Panc1 (cell line): ENCODE measurements at regions not wholly inside any gene's neighbourhood (a gene's known extent, or its start where the extent isn't known, plus 50 kb on each side); places are given as distances from the start of the nearest gene placed in this dataset.

Source experiments
- ATAC-seq: fragments of 200-7000 bp; cut with Tn5 transposase; 2 replicates; pipeline ENCODE4 v1.9.1; 2020; ENCODE audit warnings: mild to moderate bottlenecking, moderate library complexity
- BruUV-seq: library from RNA; stranded (reverse); fragments of 400-500 nt; replicated peaks from 2 replicates; lab custom pipeline; 2021; lab: Mats Ljungman, UMichigan
- CTCF ChIA-PET: fragments of 300-600 bp; sonication (Branson Sonifier 250); formaldehyde crosslinking; loops from one replicate; lab custom pipeline; 2022; ENCODE audit warnings: antibody characterized with exemption; lab: Charles Lee
- POLR2A ChIA-PET: fragments of 300-600 bp; sonication (Branson Sonifier 250); formaldehyde crosslinking; loops from one replicate; lab custom pipeline; 2022; ENCODE audit warnings: antibody characterized with exemption; lab: Charles Lee
- DNase-seq: peaks from one replicate; pipeline ENCODE4 v3.0.0-alpha.2; 2010; ENCODE audit warnings: low read depth, low spot score
- H3K27ac ChIP-seq: 2 replicates; pipeline ENCODE4 v1.5.1; 2011; ENCODE audit warnings: mild to moderate bottlenecking, low read length, inconsistent platforms
- H3K27me3 ChIP-seq: fragments of 200-500 bp; sonication (Bioruptor generic); 2 replicates; pipeline ENCODE4 v1.6.0; 2014; ENCODE audit warnings: low read length, inconsistent platforms; ENCODE audit not compliant: control insufficient read depth, insufficient read depth
- H3K36me3 ChIP-seq: fragments of 200-500 bp; sonication (Bioruptor generic); 2 replicates; pipeline ENCODE4 v1.5.1; 2014; ENCODE audit warnings: inconsistent platforms, mild to moderate bottlenecking, low read length, moderate library complexity; ENCODE audit not compliant: control insufficient read depth, insufficient read depth
- H3K4me1 ChIP-seq: 2 replicates; pipeline ENCODE4 v1.5.1; 2011; ENCODE audit warnings: inconsistent platforms, mild to moderate bottlenecking, low read length, moderate library complexity; ENCODE audit not compliant: control insufficient read depth, insufficient read depth
- H3K4me3 ChIP-seq, 2 experiments: 2 replicates each; pipeline ENCODE4 v1.5.1; 2011 to 2012; ENCODE audit warnings: low read depth in 2 of 2, low read length in 2 of 2, mild to moderate bottlenecking in 2 of 2, inconsistent platforms in 1 of 2, moderate library complexity in 1 of 2
- H3K9me3 ChIP-seq: fragments of 200-500 bp; sonication (Bioruptor generic); 2 replicates; pipeline ENCODE4 v1.5.1; 2014; ENCODE audit warnings: low read depth, mild to moderate bottlenecking, inconsistent platforms, low read length, moderate library complexity; ENCODE audit not compliant: control insufficient read depth, insufficient read depth
- POLR2AphosphoS5 ChIP-seq: IDR thresholded peaks from 2 replicates; pipeline ENCODE4 v1.6.1; 2012; ENCODE audit warnings: mild to moderate bottlenecking, low read depth, low read length, moderate library complexity
- SIN3A ChIP-seq: IDR thresholded peaks from 2 replicates; pipeline ENCODE4 v1.6.1; 2012; ENCODE audit warnings: low read depth, mild to moderate bottlenecking, low read length, moderate library complexity, borderline replicate concordance; ENCODE audit not compliant: insufficient read depth
- TCF7L2 ChIP-seq: IDR thresholded peaks from 2 replicates; pipeline ENCODE4 v1.6.1; 2011; ENCODE audit warnings: mild to moderate bottlenecking, low read depth, low read length, inconsistent platforms
- in situ Hi-C: cut with HindIII; loops from 2 replicates; pipeline ENCODE4 v1.10.0; 2016; ENCODE audit warnings: low sequenced_read_pairs, low pct_unique_long_range_greater_than_20kb
- intact Hi-C: fragments of 100-400 bp; cut with micrococcal nuclease; formaldehyde crosslinking; loops from one replicate; pipeline ENCODE4 v1.10.0; 2022; ENCODE audit not compliant: unreplicated experiment
- TF ChIP-seq, protein P1 (sequence below), 2 experiments: IDR thresholded peaks; 2 replicates each; pipeline ENCODE4 v1.6.1; 2011 to 2012; ENCODE audit warnings: low read depth in 2 of 2, control low read depth in 1 of 2, low read length in 1 of 2, mild to moderate bottlenecking in 1 of 2, moderate library complexity in 1 of 2; ENCODE audit not compliant: insufficient read depth in 1 of 2
- TF ChIP-seq, protein P2 (sequence below): fragments of 450-650 bp; IDR thresholded peaks from 2 replicates; pipeline ENCODE4 v1.5.1; 2017; ENCODE audit warnings: mild to moderate bottlenecking

DNA sequence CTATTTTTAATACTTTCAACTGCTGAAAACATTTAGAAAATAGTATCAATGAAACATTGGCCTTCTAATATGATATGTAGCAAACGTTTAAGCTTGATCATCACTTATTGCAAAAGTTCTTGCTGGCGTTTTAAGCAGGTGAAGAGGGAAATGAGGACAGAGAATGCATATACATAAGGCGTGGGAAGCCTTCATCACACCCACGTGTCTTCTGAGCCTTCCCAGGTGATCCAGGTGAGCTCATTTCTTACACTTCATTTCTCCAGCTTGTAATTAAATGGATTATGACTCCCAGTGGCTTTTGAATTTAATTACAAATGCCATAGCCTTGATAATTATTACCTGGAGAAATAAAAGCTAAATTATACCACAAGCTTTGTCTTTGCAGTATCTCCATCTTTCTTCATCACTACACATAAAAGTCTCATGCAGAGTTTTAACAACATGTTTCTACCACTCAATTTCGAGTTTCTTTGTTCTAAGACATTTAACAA, 1973.8 kb downstream of the MRPL39 start:
- no peak for TF ChIP-seq TCF7L2
- TF ChIP-seq, protein P1, sequence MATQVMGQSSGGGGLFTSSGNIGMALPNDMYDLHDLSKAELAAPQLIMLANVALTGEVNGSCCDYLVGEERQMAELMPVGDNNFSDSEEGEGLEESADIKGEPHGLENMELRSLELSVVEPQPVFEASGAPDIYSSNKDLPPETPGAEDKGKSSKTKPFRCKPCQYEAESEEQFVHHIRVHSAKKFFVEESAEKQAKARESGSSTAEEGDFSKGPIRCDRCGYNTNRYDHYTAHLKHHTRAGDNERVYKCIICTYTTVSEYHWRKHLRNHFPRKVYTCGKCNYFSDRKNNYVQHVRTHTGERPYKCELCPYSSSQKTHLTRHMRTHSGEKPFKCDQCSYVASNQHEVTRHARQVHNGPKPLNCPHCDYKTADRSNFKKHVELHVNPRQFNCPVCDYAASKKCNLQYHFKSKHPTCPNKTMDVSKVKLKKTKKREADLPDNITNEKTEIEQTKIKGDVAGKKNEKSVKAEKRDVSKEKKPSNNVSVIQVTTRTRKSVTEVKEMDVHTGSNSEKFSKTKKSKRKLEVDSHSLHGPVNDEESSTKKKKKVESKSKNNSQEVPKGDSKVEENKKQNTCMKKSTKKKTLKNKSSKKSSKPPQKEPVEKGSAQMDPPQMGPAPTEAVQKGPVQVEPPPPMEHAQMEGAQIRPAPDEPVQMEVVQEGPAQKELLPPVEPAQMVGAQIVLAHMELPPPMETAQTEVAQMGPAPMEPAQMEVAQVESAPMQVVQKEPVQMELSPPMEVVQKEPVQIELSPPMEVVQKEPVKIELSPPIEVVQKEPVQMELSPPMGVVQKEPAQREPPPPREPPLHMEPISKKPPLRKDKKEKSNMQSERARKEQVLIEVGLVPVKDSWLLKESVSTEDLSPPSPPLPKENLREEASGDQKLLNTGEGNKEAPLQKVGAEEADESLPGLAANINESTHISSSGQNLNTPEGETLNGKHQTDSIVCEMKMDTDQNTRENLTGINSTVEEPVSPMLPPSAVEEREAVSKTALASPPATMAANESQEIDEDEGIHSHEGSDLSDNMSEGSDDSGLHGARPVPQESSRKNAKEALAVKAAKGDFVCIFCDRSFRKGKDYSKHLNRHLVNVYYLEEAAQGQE (IDR thresholded peaks at IDR 0.05; ENCODE audit: insufficient read depth in 1 of 2, low read depth in 2 of 2, low read length in 1 of 2): no peak
- TF ChIP-seq, protein P2, sequence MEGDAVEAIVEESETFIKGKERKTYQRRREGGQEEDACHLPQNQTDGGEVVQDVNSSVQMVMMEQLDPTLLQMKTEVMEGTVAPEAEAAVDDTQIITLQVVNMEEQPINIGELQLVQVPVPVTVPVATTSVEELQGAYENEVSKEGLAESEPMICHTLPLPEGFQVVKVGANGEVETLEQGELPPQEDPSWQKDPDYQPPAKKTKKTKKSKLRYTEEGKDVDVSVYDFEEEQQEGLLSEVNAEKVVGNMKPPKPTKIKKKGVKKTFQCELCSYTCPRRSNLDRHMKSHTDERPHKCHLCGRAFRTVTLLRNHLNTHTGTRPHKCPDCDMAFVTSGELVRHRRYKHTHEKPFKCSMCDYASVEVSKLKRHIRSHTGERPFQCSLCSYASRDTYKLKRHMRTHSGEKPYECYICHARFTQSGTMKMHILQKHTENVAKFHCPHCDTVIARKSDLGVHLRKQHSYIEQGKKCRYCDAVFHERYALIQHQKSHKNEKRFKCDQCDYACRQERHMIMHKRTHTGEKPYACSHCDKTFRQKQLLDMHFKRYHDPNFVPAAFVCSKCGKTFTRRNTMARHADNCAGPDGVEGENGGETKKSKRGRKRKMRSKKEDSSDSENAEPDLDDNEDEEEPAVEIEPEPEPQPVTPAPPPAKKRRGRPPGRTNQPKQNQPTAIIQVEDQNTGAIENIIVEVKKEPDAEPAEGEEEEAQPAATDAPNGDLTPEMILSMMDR: no peak
- TF ChIP-seq POLR2AphosphoS5: no peak
- no peak for TF ChIP-seq SIN3A
- POLR2A ChIA-PET: no interaction called here
- no TSS peak for BruUV-seq

DNA sequence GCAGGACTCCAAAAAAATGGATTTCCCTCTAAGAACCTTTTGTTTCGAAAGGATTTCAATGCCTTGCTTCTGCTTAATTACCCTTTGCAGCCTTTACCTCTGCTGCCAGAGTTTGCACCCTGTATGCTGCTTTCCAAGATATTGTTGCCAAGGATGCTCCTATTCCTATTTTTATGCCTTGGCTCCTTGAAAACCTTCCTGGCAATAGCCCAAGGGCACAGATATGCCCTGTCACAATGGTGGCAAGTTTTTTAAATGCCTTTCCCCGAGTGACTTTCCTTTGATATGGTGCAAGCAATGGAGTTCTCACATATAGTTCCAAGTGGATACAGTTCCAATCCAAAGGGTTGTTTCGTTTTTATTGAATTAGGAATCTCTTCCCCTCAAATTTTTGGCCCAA, 1983.0 kb downstream of the MRPL39 start:
- no peak for DNase-seq
- no TSS peak for BruUV-seq
- Histone ChIP-seq H3K27ac (no peak overlapping the region), H3K27me3 (no peaks in the 10 kb centered on the region), H3K9me3 (no peaks in the 10 kb centered on the region), H3K4me1 (no peaks in the 10 kb centered on the region), H3K4me3 (no peak overlapping the region), H3K36me3 (no peaks in the 10 kb centered on the region)
- POLR2A ChIA-PET: no interaction called here
- intact Hi-C loops: no loop called here
- no peak for TF ChIP-seq POLR2AphosphoS5
- in situ Hi-C loops: no loop called here
- CTCF ChIA-PET: no interaction called here
- no peak for ATAC-seq

More for the DNA sequence above, 1973.8 kb downstream of the MRPL39 start:
- CTCF ChIA-PET: no interaction called here
- in situ Hi-C loops: no loop called here
- H3K4me1 ChIP-seq: no peaks in the 10 kb centered on the region
- intact Hi-C loops: no loop called here
- no peaks in the 10 kb centered on the region for H3K9me3 ChIP-seq
- no peak overlapping the region for H3K27ac ChIP-seq
- H3K27me3 ChIP-seq: no peaks in the 10 kb centered on the region
- ATAC-seq (no peak), DNase-seq (no peak)
- H3K36me3 ChIP-seq: no peaks in the 10 kb centered on the region
- H3K4me3 ChIP-seq: no peak overlapping the region

DNA sequence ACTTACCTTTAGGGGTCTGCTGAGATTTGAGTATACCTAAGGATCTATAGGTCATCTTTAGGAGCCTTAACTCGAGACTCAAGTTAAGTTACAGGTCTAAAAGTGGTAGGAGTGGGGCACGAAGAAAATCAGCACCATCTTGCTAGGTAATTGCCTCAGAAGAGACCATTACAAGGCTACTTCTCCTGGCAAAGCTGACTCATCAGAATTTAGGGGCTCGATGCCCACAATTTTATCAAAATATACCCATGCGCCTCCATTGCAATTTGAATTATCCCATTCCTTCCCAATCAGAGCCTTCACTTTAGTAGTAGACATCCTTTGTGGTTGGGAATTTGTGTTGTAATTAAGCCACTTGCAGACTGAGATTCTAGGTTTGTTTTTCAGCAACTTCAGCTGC, 1994.3 kb downstream of the MRPL39 start:
- no peak for DNase-seq
- CTCF ChIA-PET: no interaction called here
- no peaks in the 10 kb centered on the region for H3K36me3 ChIP-seq
- TF ChIP-seq TCF7L2 (no peak), SIN3A (no peak), POLR2AphosphoS5 (no peak)
- TF ChIP-seq, protein P1 (IDR thresholded peaks at IDR 0.05; ENCODE audit: insufficient read depth in 1 of 2, low read depth in 2 of 2, low read length in 1 of 2): no peak
- TF ChIP-seq, protein P2: no peak
- in situ Hi-C loops: no loop called here
- no peaks in the 10 kb centered on the region for H3K9me3 ChIP-seq
- intact Hi-C loops: no loop called here
- no peak overlapping the region for H3K27ac ChIP-seq
- no peak for ATAC-seq
- no peaks in the 10 kb centered on the region for H3K27me3 ChIP-seq
- H3K4me1 ChIP-seq: no peaks in the 10 kb centered on the region
- POLR2A ChIA-PET: no interaction called here
- BruUV-seq: no TSS peak
- H3K4me3 ChIP-seq: no peak overlapping the region
